CD14-positive monocyte (primary cell): ENCODE measurements at regions not wholly inside any gene's neighbourhood (a gene's known extent, or its start where the extent isn't known, plus 50 kb on each side); places are given as distances from the start of the nearest gene placed in this dataset.

Source experiments
- DNase-seq, 3 donors: peaks; one replicate each; pipeline ENCODE4 v3.0.0-alpha.2; 2011 to 2022
- H2AFZ ChIP-seq: 2 replicates; pipeline ENCODE4 v1.6.0; 2012; ENCODE audit warnings: mild to moderate bottlenecking, low read depth, low read length, inconsistent platforms; ENCODE audit not compliant: insufficient read depth, poor library complexity, severe bottlenecking
- H3K27ac ChIP-seq, 2 donors: 1 replicate in 1 of 2; 2 replicates in 1 of 2; pipeline ENCODE4 v1.5.1; 2012 to 2013; ENCODE audit warnings: low read length in 2 of 2, control low read depth in 1 of 2, inconsistent platforms in 1 of 2, low read depth in 1 of 2, mild to moderate bottlenecking in 1 of 2
- H3K27me3 ChIP-seq, 2 donors: one replicate each; pipeline versions ENCODE4 v1.6.0 to v1.6.1; 2011 to 2013; ENCODE audit warnings: low read length in 2 of 2; ENCODE audit not compliant: control insufficient read depth in 2 of 2, insufficient read depth in 2 of 2
- H3K36me3 ChIP-seq, 2 donors: replicated peaks in 1 of 2; 1 replicate in 1 of 2; 2 replicates in 1 of 2; pipeline versions ENCODE4 v1.5.1 to v1.6.1; 2012 to 2013; ENCODE audit warnings: low read length in 2 of 2, control low read depth in 1 of 2, inconsistent platforms in 1 of 2, mild to moderate bottlenecking in 1 of 2; ENCODE audit not compliant: insufficient read depth in 2 of 2, control insufficient read depth in 1 of 2
- H3K4me1 ChIP-seq, 2 donors: 1 replicate in 1 of 2; 2 replicates in 1 of 2; pipeline versions ENCODE4 v1.5.1 to v1.6.1; 2012 to 2013; ENCODE audit warnings: low read length in 2 of 2, control low read depth in 1 of 2, inconsistent platforms in 1 of 2, mild to moderate bottlenecking in 1 of 2, moderate library complexity in 1 of 2; ENCODE audit not compliant: insufficient read depth in 2 of 2, control insufficient read depth in 1 of 2
- H3K4me2 ChIP-seq: replicated peaks from 2 replicates; pipeline ENCODE3; 2012; ENCODE audit warnings: low read length, moderate library complexity, mild to moderate bottlenecking; ENCODE audit not compliant: poor library complexity, severe bottlenecking; ENCODE audit errors: extremely low read depth
- H3K4me3 ChIP-seq, 3 experiments: fragments of 200-600 bp in 1 of 3; sonication (generic) in 1 of 3; replicated peaks in 1 of 3; 1 replicate in 2 of 3; 2 replicates in 1 of 3; pipeline ENCODE4 v1.5.1; 2011 to 2013; ENCODE audit warnings: low read length in 3 of 3, mild to moderate bottlenecking in 3 of 3, control low read depth in 2 of 3, low read depth in 2 of 3, inconsistent platforms in 1 of 3, moderate library complexity in 1 of 3
- H3K79me2 ChIP-seq: 2 replicates; pipeline ENCODE4 v1.6.0; 2012; ENCODE audit warnings: mild to moderate bottlenecking, control low read depth, inconsistent platforms, low read length, moderate library complexity; ENCODE audit not compliant: insufficient read depth
- H3K9ac ChIP-seq: 2 replicates; pipeline ENCODE4 v1.6.0; 2017; ENCODE audit warnings: low read length, mild to moderate bottlenecking; ENCODE audit not compliant: insufficient read depth, poor library complexity, severe bottlenecking
- H3K9me3 ChIP-seq, 2 donors: replicated peaks in 1 of 2; 1 replicate in 1 of 2; 2 replicates in 1 of 2; pipeline versions ENCODE4 v1.5.1 to v1.6.1; 2012 to 2013; ENCODE audit warnings: low read length in 2 of 2, control low read depth in 1 of 2; ENCODE audit not compliant: control insufficient read depth in 1 of 2, insufficient read depth in 1 of 2
- H4K20me1 ChIP-seq: 2 replicates; pipeline ENCODE4 v1.6.0; 2012; ENCODE audit warnings: mild to moderate bottlenecking, low read length, control low read depth, moderate library complexity; ENCODE audit not compliant: insufficient read depth
- H3K27ac Mint-ChIP-seq, 7 donors: one replicate each; pipeline ENCODE4 v1.8.0; 2020; ENCODE audit warnings: mild to moderate bottlenecking in 7 of 7, mixed read lengths in 7 of 7, moderate library complexity in 6 of 7, inconsistent platforms in 2 of 7
- H3K27me3 Mint-ChIP-seq, 3 donors: one replicate each; pipeline ENCODE4 v1.8.0; 2021 to 2022; ENCODE audit warnings: low read depth in 3 of 3, mild to moderate bottlenecking in 3 of 3, mixed read lengths in 3 of 3, moderate library complexity in 3 of 3, inconsistent platforms in 1 of 3
- H3K36me3 Mint-ChIP-seq, 2 donors: one replicate each; pipeline ENCODE4 v1.8.0; 2020; ENCODE audit warnings: mixed read lengths in 2 of 2, inconsistent platforms in 1 of 2, mild to moderate bottlenecking in 1 of 2
- H3K4me1 Mint-ChIP-seq: one replicate; pipeline ENCODE4 v1.8.0; 2020; ENCODE audit warnings: mild to moderate bottlenecking, mixed read lengths
- H3K4me3 Mint-ChIP-seq, 2 donors: one replicate each; pipeline ENCODE4 v1.8.0; 2020; ENCODE audit warnings: mild to moderate bottlenecking in 2 of 2, mixed read lengths in 2 of 2, moderate library complexity in 1 of 2
- H3K9me3 Mint-ChIP-seq, 7 donors: one replicate each; pipeline ENCODE4 v1.8.0; 2020 to 2022; ENCODE audit warnings: mixed read lengths in 7 of 7, mild to moderate bottlenecking in 6 of 7, moderate library complexity in 6 of 7, inconsistent platforms in 2 of 7
- WGBS: methylation state at CpG from one replicate; pipeline ENCODE4 v1.1.5; 2013; ENCODE audit warnings: missing lambda C conversion rate; ENCODE audit not compliant: insufficient coverage; 5-methylcytosine and 5-hydroxymethylcytosine counted together
- intact Hi-C, 2 donors: fragments of 100-400 bp; cut with micrococcal nuclease; formaldehyde crosslinking; loops; one replicate each; pipeline versions ENCODE4 v1.15.0 to v1.15.1; 2023
- TF ChIP-seq, protein P1 (sequence below): fragments of 200-600 bp; IDR thresholded peaks from one replicate; pipeline ENCODE4 v1.8.0; 2022; ENCODE audit warnings: antibody characterized with exemption, mild to moderate bottlenecking

DNA sequence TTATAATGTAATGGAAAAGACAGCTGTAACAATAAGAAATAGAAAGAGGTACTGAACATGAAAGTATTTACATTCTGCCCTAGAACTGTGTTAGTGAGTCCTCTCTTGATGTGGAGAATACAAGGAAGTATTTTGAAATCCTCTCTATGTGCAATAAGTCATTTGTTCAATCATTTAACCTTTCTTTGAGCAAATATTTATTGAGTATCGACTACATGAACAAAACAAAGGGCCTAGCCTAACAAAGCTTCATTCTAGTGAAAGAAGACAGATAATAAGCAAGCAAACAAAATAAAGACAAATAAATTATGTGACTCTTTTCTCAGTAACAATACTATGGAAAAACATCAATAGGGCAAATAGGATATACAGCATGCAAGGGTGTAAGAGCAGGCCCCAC, 354.9 kb upstream of the ATP11B start:
- intact Hi-C loops = no loop called here

DNA sequence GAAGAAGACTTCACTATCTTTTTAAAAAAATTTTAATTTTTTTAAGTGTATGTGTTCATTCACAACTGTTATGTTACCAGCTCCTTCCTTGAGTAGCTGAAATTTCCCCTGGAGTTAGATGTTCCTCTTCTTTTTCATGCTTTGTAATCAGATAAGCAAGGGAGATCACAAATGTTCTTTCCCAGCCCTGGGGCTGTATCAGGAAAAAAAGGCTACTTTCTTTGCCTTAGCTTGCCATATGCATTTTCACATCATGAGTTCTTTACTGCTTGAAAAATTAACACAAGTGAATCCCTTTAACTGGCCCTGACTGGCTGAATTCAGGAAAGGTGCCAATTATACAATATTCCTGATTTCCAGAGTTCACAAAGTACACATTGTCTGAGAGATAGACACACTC, 353.2 kb upstream of the ATP11B start:
- no peaks in the 10 kb centered on the region for H3K9me3 Mint-ChIP-seq
- no peaks in the 10 kb centered on the region for H3K27me3 Mint-ChIP-seq
- H3K4me1 Mint-ChIP-seq = no peaks in the 10 kb centered on the region
- H3K36me3 ChIP-seq = no peaks in the 10 kb centered on the region
- H3K9ac ChIP-seq = no peak overlapping the region
- no peak overlapping the region for H3K4me3 ChIP-seq
- no peaks in the 10 kb centered on the region for H4K20me1 ChIP-seq
- H2AFZ ChIP-seq = no peak overlapping the region
- H3K4me1 ChIP-seq = no peaks in the 10 kb centered on the region
- TF ChIP-seq, protein P1, sequence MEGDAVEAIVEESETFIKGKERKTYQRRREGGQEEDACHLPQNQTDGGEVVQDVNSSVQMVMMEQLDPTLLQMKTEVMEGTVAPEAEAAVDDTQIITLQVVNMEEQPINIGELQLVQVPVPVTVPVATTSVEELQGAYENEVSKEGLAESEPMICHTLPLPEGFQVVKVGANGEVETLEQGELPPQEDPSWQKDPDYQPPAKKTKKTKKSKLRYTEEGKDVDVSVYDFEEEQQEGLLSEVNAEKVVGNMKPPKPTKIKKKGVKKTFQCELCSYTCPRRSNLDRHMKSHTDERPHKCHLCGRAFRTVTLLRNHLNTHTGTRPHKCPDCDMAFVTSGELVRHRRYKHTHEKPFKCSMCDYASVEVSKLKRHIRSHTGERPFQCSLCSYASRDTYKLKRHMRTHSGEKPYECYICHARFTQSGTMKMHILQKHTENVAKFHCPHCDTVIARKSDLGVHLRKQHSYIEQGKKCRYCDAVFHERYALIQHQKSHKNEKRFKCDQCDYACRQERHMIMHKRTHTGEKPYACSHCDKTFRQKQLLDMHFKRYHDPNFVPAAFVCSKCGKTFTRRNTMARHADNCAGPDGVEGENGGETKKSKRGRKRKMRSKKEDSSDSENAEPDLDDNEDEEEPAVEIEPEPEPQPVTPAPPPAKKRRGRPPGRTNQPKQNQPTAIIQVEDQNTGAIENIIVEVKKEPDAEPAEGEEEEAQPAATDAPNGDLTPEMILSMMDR = no peak
- H3K4me3 Mint-ChIP-seq = no peak overlapping the region
- no peaks in the 10 kb centered on the region for H3K27me3 ChIP-seq
- DNase-seq = no peak
- no peak overlapping the region for H3K27ac Mint-ChIP-seq
- intact Hi-C loops = no loop called here
- no peaks in the 10 kb centered on the region for H3K79me2 ChIP-seq
- no peak overlapping the region for H3K4me2 ChIP-seq
- no peaks in the 10 kb centered on the region for H3K36me3 Mint-ChIP-seq
- no peaks in the 10 kb centered on the region for H3K9me3 ChIP-seq
- no peak overlapping the region for H3K27ac ChIP-seq

More for the DNA sequence above, 354.9 kb upstream of the ATP11B start:
- TF ChIP-seq, protein P1 = no peak
- H3K9ac ChIP-seq = no peak overlapping the region
- no peak overlapping the region for H3K4me2 ChIP-seq
- no peaks in the 10 kb centered on the region for H3K79me2 ChIP-seq
- no peaks in the 10 kb centered on the region for H3K36me3 ChIP-seq
- DNase-seq = no peak
- Mint-ChIP-seq H3K27ac (no peak overlapping the region), H3K36me3 (no peaks in the 10 kb centered on the region), H3K4me3 (no peak overlapping the region), H3K27me3 (no peaks in the 10 kb centered on the region), H3K4me1 (no peaks in the 10 kb centered on the region), H3K9me3 (no peaks in the 10 kb centered on the region)
- H2AFZ ChIP-seq = no peak overlapping the region
- H3K27me3 ChIP-seq = no peaks in the 10 kb centered on the region
- no peaks in the 10 kb centered on the region for H3K9me3 ChIP-seq
- H3K27ac ChIP-seq = no peak overlapping the region
- WGBS = no CpG with 5 or more reads among the region's 1 CpG
- no peak overlapping the region for H3K4me3 ChIP-seq
- H3K4me1 ChIP-seq = no peaks in the 10 kb centered on the region
- H4K20me1 ChIP-seq = no peaks in the 10 kb centered on the region
